Lower leg skin (tissue), 4 donors: ENCODE measurements at regions not wholly inside any gene's neighbourhood (a gene's known extent, or its start where the extent isn't known, plus 50 kb on each side); places are given as distances from the start of the nearest gene placed in this dataset.

Experiments
- DNase-seq, 2 donors: peaks; one replicate each; pipeline ENCODE4 v3.0.0-alpha.2; 2019; ENCODE audit warnings: low spot score in 2 of 2
- H3K4me3 ChIP-seq: fragments of 200-600 bp; sonication (generic); 2 replicates; pipeline ENCODE4 v1.5.1; 2017; ENCODE audit warnings: mild to moderate bottlenecking, low read depth; ENCODE audit not compliant: poor library complexity, severe bottlenecking
- CTCF ChIP-seq, 3 donors: fragments of 450-650 bp; IDR thresholded peaks; one replicate each; pipeline ENCODE4 v1.5.1; 2016; ENCODE audit warnings: antibody characterized with exemption in 3 of 3, mild to moderate bottlenecking in 3 of 3, moderate library complexity in 2 of 3
- POLR2A ChIP-seq, 2 donors: fragments of 450-650 bp; IDR thresholded peaks; one replicate each; pipeline ENCODE4 v1.6.1; 2016 to 2017; ENCODE audit warnings: antibody characterized with exemption in 2 of 2, mild to moderate bottlenecking in 1 of 2, moderate library complexity in 1 of 2
- WGBS, 2 donors: methylation state at CpG; one replicate each; pipeline ENCODE4 v1.1.5; 2018; 5-methylcytosine and 5-hydroxymethylcytosine counted together
- intact Hi-C: fragments of 100-400 bp; cut with DNase I; formaldehyde crosslinking; loops from one replicate; pipeline ENCODE4 v1.15.0; 2023; ENCODE audit warnings: low total_unique reads

GRCh38 chr21:15281714-15282113 is 216.9 kb upstream of the NRIP1 start:
- 90 to 91% methylated on average over 3 of the region's 3 CpGs for WGBS, 2 donors
- TF ChIP-seq CTCF (IDR thresholded peaks at IDR 0.05) = no peak
- no peak for TF ChIP-seq POLR2A (IDR thresholded peaks at IDR 0.05)
- intact Hi-C loops = no loop called here
- DNase-seq = no peak
- H3K4me3 ChIP-seq = no peak overlapping the region

GRCh38 chr21:15282665-15283064 is 217.9 kb upstream of the NRIP1 start:
- no peak for DNase-seq
- intact Hi-C loops = no loop called here
- no peak for TF ChIP-seq CTCF (IDR thresholded peaks at IDR 0.05)
- no peak for TF ChIP-seq POLR2A (IDR thresholded peaks at IDR 0.05)
- H3K4me3 ChIP-seq = no peak overlapping the region
- WGBS, 2 donors = 59 to 62% methylated on average over 1 of the region's 1 CpG

- TF ChIP-seq POLR2A (IDR thresholded peaks at IDR 0.05) (no peak), CTCF (IDR thresholded peaks at IDR 0.05) (no peak)
- no peak overlapping the region for H3K4me3 ChIP-seq
- DNase-seq = no peak
- intact Hi-C loops = no loop called here
Observed at GRCh38 chr21:15283138-15283537, 218.3 kb upstream of the NRIP1 start.

- H3K4me3 ChIP-seq = no peak overlapping the region
- TF ChIP-seq POLR2A (IDR thresholded peaks at IDR 0.05) (no peak), CTCF (IDR thresholded peaks at IDR 0.05) (no peak)
- WGBS, 2 donors = 61 to 64% methylated on average over 2 of the region's 2 CpGs
- intact Hi-C loops = no loop called here
- no peak for DNase-seq
Observed at GRCh38 chr21:15283789-15284188, 219.0 kb upstream of the NRIP1 start.

GRCh38 chr21:15285556-15285955 is 220.8 kb upstream of the NRIP1 start:
- no peak for TF ChIP-seq CTCF (IDR thresholded peaks at IDR 0.05)
- TF ChIP-seq POLR2A (IDR thresholded peaks at IDR 0.05) = no peak
- H3K4me3 ChIP-seq = no peak overlapping the region
- WGBS, 2 donors = 93 to 94% methylated on average over 4 of the region's 4 CpGs
- no peak for DNase-seq
- intact Hi-C loops = no loop called here

- TF ChIP-seq POLR2A (IDR thresholded peaks at IDR 0.05) (no peak), CTCF (IDR thresholded peaks at IDR 0.05) (no peak)
- H3K4me3 ChIP-seq = no peak overlapping the region
- intact Hi-C loops = no loop called here
- WGBS, 2 donors = 85 to 95% methylated on average over 6 to 13 of the region's 13 CpGs
- no peak for DNase-seq
Observed at GRCh38 chr21:15289246-15289645, 224.4 kb upstream of the NRIP1 start.
